Aorta (tissue), 5 donors: ENCODE measurements at regions not wholly inside any gene's neighbourhood (a gene's known extent, or its start where the extent isn't known, plus 50 kb on each side); places are given as distances from the start of the nearest gene placed in this dataset.

Experiments
- ATAC-seq: fragments of 200-7000 bp; cut with Tn5 transposase; one replicate; pipeline ENCODE4 v1.9.1; 2022; ENCODE audit warnings: moderate library complexity; ENCODE audit not compliant: low FRiP score
- DNase-seq, 2 donors: peaks; one replicate each; pipeline ENCODE4 v3.0.0-alpha.2; 2020
- H3K27ac ChIP-seq, 2 donors: one replicate each; pipeline ENCODE4 v1.5.1; 2013; ENCODE audit warnings: low read length in 2 of 2, mild to moderate bottlenecking in 2 of 2, moderate library complexity in 2 of 2, control low read depth in 1 of 2, inconsistent platforms in 1 of 2, low read depth in 1 of 2
- H3K27me3 ChIP-seq, 2 donors: one replicate each; pipeline ENCODE4 v1.6.1; 2013; ENCODE audit warnings: control low read depth in 1 of 2, low read length in 1 of 2, mild to moderate bottlenecking in 1 of 2, moderate library complexity in 1 of 2; ENCODE audit not compliant: insufficient read depth in 2 of 2, control insufficient read depth in 1 of 2
- H3K36me3 ChIP-seq, 2 donors: one replicate each; pipeline ENCODE4 v1.6.1; 2013; ENCODE audit warnings: control low read depth in 1 of 2, low read length in 1 of 2, mild to moderate bottlenecking in 1 of 2; ENCODE audit not compliant: insufficient read depth in 2 of 2, control insufficient read depth in 1 of 2
- H3K4me1 ChIP-seq, 2 donors: one replicate each; pipeline ENCODE4 v1.6.1; 2013; ENCODE audit warnings: low read length in 2 of 2, control low read depth in 1 of 2, mild to moderate bottlenecking in 1 of 2, moderate library complexity in 1 of 2; ENCODE audit not compliant: insufficient read depth in 2 of 2, control insufficient read depth in 1 of 2
- H3K4me3 ChIP-seq, 2 donors: one replicate each; pipeline ENCODE4 v1.5.1; 2013; ENCODE audit warnings: low read length in 2 of 2, control low read depth in 1 of 2, mild to moderate bottlenecking in 1 of 2
- H3K9me3 ChIP-seq: one replicate; pipeline ENCODE4 v1.6.1; 2013; ENCODE audit warnings: mild to moderate bottlenecking, low read length; ENCODE audit not compliant: control insufficient read depth
- WGBS, 2 donors: extraction: QIAGEN DNeasy Blood & Tissue Kit; methylation state at CpG; one replicate each; pipeline ENCODE4 v1.1.7; 2013; 5-methylcytosine and 5-hydroxymethylcytosine counted together
- intact Hi-C, 2 donors: fragments of 100-400 bp; cut with DNase I; formaldehyde crosslinking; loops; one replicate each; pipeline versions ENCODE4 v1.14.2 to v1.15.0; 2022
- donor health status: healthy with polysubstance abuse.
- donor health status: Bipolar disorder and iron deficiency.
- donor health status: DM: no; HTN: no; CAD: no.
- donor health status: DM: no; HTN: no; CAD: no.
- donor health status: DM: yes; HTN: yes; CAD: no.

DNA sequence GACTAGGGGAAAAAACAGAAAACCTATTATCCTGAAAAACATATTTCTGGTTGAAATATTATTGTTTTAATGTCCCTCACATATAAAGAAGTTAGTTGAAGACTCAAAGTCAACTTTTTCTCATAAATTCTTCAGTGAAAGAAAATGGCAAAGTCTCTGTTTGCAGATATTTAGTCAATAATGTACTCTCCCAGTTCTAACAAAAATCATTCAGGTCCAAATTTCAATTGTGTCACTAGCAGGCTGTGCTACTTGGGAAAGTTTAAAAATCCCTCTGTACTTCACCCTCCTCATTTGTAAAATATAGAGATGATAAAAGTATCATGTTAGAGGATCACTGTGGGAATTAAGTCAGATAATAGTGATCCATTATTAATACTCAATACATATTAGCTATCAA lies 496.5 kb downstream of the FSCB start:
- ATAC-seq (no peak), DNase-seq (no peak)
- Histone ChIP-seq H3K9me3 (no peaks in the 10 kb centered on the region), H3K27ac (no peak overlapping the region), H3K27me3 (no peaks in the 10 kb centered on the region), H3K4me3 (no peak overlapping the region), H3K4me1 (no peaks in the 10 kb centered on the region), H3K36me3 (no peaks in the 10 kb centered on the region)
- intact Hi-C loops, result no loop called here

- WGBS, 2 donors, result 23% methylated on average over 3 of the region's 3 CpGs
- intact Hi-C loops, result no loop called here
- ATAC-seq (no peak), DNase-seq (no peak)
- no peaks in the 10 kb centered on the region for H3K27me3 ChIP-seq
- H3K4me1 ChIP-seq, result no peaks in the 10 kb centered on the region
- no peaks in the 10 kb centered on the region for H3K9me3 ChIP-seq
- H3K36me3 ChIP-seq, result no peaks in the 10 kb centered on the region
- H3K27ac ChIP-seq, result no peak overlapping the region
- H3K4me3 ChIP-seq, result no peak overlapping the region
Observed at GRCh38 chr14:44010071-44010470, 497.0 kb downstream of the FSCB start.

GRCh38 chr14:44009642-44010041 lies 497.4 kb downstream of the FSCB start:
- DNase-seq (no peak), ATAC-seq (no peak)
- Histone ChIP-seq H3K36me3 (no peaks in the 10 kb centered on the region), H3K4me1 (no peaks in the 10 kb centered on the region), H3K27ac (no peak overlapping the region), H3K9me3 (no peaks in the 10 kb centered on the region), H3K27me3 (no peaks in the 10 kb centered on the region), H3K4me3 (no peak overlapping the region)
- 58 to 61% methylated on average over 1 of the region's 1 CpG for WGBS, 2 donors
- intact Hi-C loops, result no loop called here

GRCh38 chr14:43988989-43989388 lies 518.1 kb downstream of the FSCB start:
- Histone ChIP-seq H3K36me3 (no peaks in the 10 kb centered on the region), H3K4me1 (no peaks in the 10 kb centered on the region), H3K4me3 (no peak overlapping the region), H3K27me3 (no peaks in the 10 kb centered on the region), H3K27ac (no peak overlapping the region), H3K9me3 (no peaks in the 10 kb centered on the region)
- intact Hi-C loops, result no loop called here
- DNase-seq, result no peak
- no peak for ATAC-seq

DNA sequence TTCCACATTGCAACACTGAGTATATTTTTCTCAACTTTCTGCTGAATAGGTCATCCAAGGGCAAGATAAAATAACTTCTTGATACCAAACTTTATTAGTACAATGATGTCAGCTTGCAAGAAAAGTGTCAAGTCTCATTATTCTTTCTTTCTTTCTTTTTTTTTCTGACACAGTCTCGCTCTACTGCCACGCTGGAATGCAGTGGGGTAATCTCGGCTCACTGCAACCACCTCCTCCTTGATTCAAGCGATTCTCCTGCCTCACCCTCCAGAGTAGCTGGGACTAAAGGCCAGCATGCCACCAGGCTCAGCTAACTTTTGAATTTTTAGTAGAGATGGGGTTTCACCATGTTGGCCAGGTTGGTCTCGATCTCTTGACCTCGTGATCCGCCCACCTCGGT lies 523.4 kb downstream of the FSCB start:
- Histone ChIP-seq H3K27me3 (no peaks in the 10 kb centered on the region), H3K9me3 (no peaks in the 10 kb centered on the region), H3K36me3 (no peaks in the 10 kb centered on the region), H3K4me3 (no peak overlapping the region), H3K27ac (no peak overlapping the region), H3K4me1 (no peaks in the 10 kb centered on the region)
- WGBS, 2 donors, result 42 to 48% methylated on average over 8 of the region's 8 CpGs
- no peak for ATAC-seq
- DNase-seq, result no peak
- intact Hi-C loops, result no loop called here

DNA sequence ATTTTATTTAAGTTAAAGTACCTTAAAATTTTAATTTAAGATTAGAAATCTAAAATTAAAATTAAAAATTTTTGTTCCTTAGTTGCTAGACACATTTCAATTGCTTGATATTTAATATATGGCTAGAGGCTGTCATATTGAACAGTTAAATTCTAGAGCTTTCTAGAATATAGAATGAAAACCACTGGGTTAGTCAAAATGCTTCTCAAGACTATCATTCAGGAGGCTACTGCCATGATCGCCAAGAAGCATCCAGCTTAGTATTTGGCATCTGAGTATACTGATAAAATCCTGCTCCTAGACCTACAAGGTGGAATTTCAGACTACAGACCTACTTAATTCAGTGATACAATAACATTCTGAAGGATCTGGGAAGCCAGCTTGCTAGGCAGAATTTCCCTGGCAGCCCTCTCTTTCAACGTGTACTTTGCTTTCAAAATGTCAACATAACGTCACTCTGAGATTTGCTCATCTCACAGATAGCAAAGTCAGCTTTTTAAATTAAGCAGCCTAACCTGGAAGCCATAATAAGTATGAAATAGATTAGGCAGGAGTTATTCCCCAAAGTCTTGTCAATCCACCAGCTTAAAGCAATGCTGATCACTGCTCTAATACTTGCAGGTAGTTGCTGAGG lies 525.8 kb downstream of the FSCB start:
- Histone ChIP-seq H3K9me3 (no peaks in the 10 kb centered on the region), H3K36me3 (no peaks in the 10 kb centered on the region), H3K4me3 (no peak overlapping the region), H3K4me1 (no peaks in the 10 kb centered on the region), H3K27ac (no peak overlapping the region), H3K27me3 (no peaks in the 10 kb centered on the region)
- no peak for ATAC-seq
- intact Hi-C loops, result no loop called here
- no peak for DNase-seq
- 45 to 49% methylated on average over 3 of the region's 3 CpGs for WGBS, 2 donors

DNA sequence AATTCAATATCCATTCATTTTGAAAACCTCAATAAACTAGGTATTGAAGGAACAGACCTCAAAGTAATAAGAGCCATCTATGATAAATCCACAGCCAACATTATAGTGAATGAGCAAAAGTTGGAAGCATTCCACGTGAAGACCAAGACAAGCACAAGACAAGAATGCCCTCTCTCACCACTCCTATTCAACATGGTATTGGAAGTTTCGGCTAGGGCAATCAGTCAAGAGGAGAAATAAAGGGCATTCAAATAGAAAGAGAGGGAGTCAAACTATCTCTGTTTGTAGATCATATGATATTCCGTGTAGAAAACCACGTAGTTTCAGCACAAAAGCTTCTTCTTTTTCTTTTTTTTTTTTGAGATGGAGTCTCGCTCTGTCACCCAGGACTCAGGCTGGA lies 550.3 kb downstream of the FSCB start:
- no peak for ATAC-seq
- Histone ChIP-seq H3K9me3 (peaks cover 1% of the 10 kb centered on the region), H3K4me3 (no peak overlapping the region), H3K4me1 (no peaks in the 10 kb centered on the region), H3K36me3 (no peaks in the 10 kb centered on the region), H3K27ac (no peak overlapping the region), H3K27me3 (no peaks in the 10 kb centered on the region)
- 86 to 91% methylated on average over 5 of the region's 5 CpGs for WGBS, 2 donors
- intact Hi-C loops, result no loop called here
- DNase-seq, result no peak

- Histone ChIP-seq H3K4me3 (no peak overlapping the region), H3K9me3 (peaks cover 1% of the 10 kb centered on the region), H3K36me3 (no peaks in the 10 kb centered on the region), H3K4me1 (no peaks in the 10 kb centered on the region), H3K27ac (no peak overlapping the region), H3K27me3 (no peaks in the 10 kb centered on the region)
- DNase-seq, result no peak
- ATAC-seq, result no peak
- WGBS, 2 donors, result 12 to 16% methylated on average over 3 of the region's 3 CpGs
- intact Hi-C loops, result no loop called here
Observed at GRCh38 chr14:43949400-43949799, 557.7 kb downstream of the FSCB start.

- no peaks in the 10 kb centered on the region for H3K36me3 ChIP-seq
- peak; percentile 26 for ATAC-seq
- 83 to 84% methylated on average over 11 of the region's 11 CpGs for WGBS, 2 donors
- no peak overlapping the region for H3K4me3 ChIP-seq
- no peaks in the 10 kb centered on the region for H3K4me1 ChIP-seq
- H3K9me3 ChIP-seq, result no peaks in the 10 kb centered on the region
- H3K27ac ChIP-seq, result no peak overlapping the region
- DNase-seq, result no peak
- intact Hi-C loops, result no loop called here
- no peaks in the 10 kb centered on the region for H3K27me3 ChIP-seq
Observed at GRCh38 chr14:43939836-43940235, 567.2 kb downstream of the FSCB start.
